Limb (tissue), 2 donors: ENCODE measurements at regions not wholly inside any gene's neighbourhood (a gene's known extent, or its start where the extent isn't known, plus 50 kb on each side); places are given as distances from the start of the nearest gene placed in this dataset.
"Not testable (repeated sequence)": the region's sequence is repeated elsewhere in the genome, so short reads cannot be mapped to it uniquely, and the experiment has no call there.

Experiments
- DNase-seq, 2 donors: peaks; one replicate each; pipeline ENCODE4 v3.0.0-alpha.2; 2016; ENCODE audit errors: extremely low spot score in 2 of 2

DNA sequence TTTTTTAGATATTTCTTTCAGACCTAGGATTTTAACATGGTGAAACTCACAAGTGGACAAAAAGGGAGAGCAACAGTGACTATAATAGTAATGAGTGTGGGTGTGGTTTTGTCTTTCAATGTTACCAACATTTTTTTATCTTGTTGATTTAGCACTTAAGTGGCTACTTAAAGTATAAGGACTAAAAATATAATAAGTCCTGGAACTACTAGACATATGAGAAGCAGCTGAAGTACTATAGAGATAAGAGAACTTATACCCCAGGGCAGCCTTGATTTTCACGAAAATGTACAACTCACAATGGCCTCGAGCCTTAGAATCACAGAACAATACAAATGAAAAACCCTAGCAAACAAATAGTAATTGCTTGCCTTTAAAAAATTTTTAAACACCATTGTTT, 1151.8 kb downstream of the TYW1 start:
- no peak for DNase-seq

DNA sequence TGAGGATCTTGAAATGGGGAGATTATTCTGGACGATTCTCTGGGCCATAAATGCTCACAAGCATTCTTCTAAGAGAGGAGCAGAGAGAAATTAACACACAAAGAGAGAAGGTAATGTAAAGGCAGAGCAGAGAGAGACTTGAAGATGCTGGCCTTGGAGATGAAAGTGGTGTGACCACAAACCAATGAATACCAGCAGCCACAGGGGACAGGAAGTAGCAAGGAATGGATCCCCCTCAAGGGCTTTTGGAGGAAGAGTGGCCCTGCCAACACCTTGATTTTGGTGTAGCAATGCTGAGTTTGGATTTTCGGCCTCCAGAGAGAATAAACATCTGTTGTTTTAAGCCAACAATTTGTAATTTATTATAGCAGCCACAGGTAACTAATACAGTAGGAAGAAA, 1155.6 kb downstream of the TYW1 start:
- no peak for DNase-seq

DNA sequence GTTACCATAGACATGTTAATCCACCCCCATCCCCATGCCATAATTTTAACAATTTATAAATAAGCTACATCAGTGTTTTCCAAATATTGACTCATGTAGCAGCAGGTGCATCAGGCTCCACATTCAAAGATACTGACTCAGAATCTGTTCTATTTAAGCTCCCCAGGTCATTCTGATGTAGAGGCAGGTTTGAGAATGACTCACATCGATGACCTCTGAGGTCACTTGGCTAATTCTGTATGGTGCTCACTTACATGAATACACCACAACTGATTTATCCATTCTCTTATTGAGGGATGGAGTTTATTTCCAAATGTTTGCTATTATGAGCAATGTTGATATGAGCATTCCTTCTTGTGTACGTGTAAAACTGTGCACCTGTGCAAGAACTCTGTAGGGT, 1159.0 kb downstream of the TYW1 start:
- DNase-seq: no peak

DNA sequence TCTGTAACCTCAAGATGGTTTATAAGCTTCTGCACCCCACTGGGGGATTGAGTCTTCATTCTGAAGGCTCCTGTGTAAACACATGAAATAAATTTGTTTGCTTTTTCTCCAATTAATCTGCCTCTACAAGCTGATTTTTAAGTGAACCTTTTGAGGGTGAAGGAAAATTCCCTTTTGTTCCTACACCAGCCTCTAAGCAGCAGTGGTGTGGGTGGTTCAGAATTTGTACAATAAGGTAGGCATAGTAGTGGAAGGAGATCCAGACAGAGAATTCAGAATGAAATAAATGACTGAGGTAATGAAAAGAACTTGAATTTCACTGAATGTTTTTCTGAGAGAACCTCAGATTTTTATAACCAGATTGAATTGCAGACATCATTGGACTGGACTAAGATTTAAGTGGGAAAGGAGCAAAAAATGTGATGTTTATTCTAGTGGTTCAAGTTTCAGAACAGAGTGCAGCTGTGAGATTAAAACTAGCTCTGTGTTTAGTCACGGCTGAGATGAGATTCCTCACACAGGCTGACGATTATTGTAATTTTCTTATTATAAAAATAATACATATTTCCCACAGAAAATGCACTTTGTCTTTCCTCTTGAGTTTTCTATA, 1162.2 kb downstream of the TYW1 start:
- DNase-seq: no peak

DNA sequence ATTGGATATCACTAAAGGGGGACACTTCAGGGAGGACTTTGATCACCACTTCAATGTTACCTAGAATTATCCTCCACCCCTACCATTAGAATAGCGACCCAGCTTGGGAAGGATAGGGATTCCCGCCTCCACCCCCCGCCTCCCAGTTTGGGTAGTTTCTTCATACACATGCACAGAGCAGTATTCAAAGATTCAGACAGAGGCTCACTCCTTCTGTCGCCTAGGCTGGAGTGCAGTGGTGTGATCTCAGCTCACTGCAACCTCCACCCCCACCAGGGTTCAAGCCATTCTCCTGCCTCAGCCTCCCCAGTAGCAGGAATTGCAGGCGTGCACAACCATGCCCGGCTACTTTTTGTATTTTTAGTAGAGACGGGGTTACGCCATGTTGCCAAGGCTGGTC, 1166.1 kb downstream of the TYW1 start:
- DNase-seq: no peak

DNA sequence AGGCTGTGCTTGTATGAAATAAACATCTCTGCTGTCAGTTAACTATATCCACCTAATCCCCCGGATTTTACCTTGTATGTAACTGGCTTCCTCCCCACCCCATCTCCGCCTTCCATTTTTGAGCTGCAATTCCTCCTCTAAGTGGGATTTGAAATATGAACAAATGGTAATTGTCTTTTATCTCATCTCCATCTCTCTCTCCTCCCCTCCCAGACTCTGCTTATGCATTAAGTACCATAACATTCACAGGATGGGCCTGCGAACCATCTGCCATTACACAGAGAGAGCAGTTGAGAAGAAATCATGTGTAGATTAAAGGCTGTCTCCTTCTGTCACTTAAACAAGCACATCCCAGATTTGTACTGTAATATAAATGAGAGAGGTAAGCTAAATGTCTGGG, 1169.9 kb downstream of the TYW1 start:
- DNase-seq: no peak

DNA sequence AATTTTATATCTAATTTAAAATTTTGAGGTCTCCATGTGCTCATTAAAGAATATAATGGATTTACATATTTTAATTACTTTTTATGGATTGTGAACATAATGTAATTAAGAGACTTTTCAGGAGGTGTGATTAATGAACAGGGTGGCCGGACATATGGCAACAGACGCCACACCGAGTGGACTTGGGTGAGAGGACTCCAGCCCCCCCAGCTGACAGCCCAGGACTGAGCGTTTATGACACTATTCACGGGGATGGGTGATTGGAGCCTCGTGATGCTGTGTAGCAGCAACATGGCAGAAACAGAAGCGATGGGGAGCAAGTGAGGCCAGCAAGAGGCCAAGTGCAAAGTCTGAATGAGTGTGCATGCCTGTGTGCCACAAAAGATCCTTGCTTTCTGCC, 1176.9 kb downstream of the TYW1 start:
- no peak for DNase-seq

DNA sequence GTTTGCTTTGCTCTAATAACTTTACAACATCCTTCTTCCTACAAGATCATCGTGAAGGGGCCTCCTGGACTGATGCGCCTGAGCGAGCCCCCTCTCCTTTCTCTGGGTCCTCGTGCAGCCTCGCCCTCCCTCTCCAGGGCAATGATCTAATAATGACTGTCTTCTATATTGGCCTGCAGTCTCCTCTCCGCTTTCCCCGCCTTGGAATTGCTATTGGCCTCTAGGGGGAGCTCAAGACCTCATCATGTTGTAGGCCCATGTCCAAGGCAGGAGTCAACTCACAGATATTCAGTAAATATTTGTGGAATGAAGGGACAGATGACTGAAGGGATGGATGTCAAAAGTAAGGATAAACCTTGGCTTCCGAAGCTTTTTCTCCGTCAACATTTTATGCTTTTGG, 1180.3 kb downstream of the TYW1 start:
- DNase-seq: peak; percentile 35 to 76

DNA sequence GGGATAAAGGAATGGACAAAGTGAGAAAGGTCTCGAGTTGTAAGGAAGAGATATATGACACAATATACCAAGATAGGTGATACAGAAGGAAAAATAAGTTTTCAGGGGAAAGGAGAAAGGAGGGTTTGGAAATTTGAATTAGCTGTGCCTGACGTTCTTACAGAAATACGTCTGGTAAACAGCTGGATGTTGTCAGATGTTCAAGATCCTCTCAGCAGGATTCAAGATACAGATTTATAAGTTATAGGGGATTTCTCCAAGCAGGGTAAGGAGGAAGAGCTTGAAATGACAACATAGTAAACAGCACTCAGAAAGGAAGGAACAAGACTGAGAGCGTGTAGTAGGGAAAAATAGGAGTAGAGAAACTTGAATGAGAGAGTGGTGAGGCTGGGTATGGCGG, 1184.1 kb downstream of the TYW1 start:
- no peak for DNase-seq

DNA sequence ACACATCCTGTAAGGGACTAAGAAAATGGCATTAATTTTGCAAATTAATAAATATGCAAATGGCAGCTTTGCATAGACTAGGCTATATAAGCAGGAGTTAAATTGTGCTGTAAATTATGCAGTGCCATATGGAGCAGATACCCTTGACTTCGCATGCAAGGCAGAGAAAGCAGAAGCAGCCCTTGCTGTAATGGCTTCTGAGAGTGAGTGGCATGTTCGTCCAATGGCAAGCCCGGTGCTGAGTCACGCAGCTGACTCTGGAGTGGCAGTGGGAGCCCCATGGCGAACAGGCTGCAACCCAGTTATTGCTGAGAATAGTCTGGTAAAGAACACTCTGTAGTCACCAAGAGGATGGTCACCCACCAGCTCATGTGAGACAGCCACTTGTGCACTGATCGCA, 1186.5 kb downstream of the TYW1 start:
- no peak for DNase-seq

DNA sequence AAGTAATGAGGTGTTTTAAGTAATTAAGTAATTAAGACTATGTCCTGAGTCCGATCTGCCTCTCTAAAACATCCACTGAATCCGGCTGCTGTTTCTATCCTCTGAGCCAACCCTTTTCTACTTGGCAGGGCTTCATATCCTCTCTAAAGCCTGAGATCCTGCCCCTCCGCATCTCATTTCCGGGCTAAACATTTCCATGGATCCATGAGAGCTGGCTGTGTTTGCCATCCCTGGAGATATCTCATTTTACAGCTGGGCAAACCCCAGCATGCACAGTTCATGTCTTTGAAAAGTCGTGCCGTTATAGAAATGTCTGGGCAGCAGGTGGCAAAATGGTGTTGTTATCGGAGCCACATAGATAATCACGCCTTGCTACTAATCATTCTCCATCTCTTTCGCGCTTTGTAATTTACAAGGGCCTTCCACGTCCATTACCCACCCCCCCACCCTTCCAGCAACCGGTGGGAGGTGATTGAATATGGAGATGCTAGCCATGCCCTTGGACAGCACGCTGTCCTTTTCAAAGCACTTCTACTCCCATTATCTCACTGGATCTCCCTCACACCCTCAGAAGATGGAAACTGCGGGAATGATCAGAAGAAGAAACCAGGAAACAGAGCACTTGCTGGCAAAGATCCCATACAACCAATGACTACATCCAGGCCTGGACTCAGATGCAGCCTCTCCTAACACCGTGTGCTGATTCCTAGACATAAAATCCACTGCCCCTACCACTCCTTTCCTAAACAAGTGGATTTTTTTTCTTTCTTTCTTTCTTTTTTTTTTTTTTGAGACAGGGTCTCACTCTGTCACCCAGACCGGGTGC, 1189.2 kb downstream of the TYW1 start:
- DNase-seq: peak; percentile 65 to 80

DNA sequence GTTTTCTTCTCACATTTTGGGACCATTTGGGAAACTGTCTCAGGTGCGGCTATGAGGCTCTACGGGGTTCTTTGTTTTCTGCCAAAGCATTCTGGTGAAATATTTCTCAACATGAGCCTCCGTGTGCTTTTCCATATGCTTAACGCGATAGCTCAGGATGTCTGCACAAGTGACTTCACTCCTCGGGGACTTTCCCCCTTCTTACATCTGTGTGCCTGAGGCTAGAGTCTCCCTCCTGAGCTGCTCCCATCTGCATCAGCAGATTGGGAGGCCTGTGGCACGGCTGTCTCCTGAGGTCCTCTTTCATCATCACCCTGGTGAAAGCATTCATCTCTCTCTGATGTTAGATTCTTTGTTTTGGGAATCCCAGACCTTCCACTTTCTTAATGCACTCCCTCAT, 1190.9 kb downstream of the TYW1 start:
- DNase-seq: no peak

DNA sequence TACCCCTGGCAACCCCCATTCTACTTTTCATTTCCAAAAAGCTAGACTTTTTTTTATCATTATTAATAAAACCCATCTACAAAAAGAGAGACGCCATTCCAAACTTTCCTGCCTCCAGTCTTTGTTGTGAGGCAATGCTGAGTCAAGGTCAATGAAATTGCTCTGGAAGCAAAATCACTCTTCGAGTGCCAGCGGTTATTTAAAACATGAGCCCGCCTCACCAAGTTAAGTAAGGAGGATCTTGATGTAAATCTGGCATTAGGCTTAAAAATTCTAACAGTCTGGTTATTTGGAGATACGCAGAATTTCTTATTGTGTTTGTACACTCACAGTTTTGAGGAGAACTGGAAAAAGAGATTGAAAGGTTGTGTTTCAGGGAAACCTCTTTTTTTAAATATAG, 1196.3 kb downstream of the TYW1 start:
- DNase-seq: no peak

DNA sequence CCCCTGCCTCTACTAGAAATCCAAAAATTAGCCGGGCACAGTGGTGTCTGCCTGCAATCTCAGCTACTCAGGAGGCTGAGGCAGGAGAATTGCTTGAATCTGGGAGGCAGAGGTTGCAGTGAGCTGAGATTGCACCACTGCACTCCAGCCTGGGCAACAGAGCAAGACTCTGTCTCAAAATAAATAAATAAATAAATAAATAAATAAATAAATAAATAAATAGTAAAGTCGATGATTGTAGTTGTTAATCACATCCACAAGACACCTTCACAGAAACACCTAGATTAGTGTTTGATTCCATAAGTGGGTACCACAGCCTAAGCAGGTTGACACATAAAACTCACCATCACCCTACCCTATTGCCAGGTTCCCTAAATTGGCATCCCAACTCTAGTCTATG, 1199.0 kb downstream of the TYW1 start:
- not testable (repeated sequence) for DNase-seq

DNA sequence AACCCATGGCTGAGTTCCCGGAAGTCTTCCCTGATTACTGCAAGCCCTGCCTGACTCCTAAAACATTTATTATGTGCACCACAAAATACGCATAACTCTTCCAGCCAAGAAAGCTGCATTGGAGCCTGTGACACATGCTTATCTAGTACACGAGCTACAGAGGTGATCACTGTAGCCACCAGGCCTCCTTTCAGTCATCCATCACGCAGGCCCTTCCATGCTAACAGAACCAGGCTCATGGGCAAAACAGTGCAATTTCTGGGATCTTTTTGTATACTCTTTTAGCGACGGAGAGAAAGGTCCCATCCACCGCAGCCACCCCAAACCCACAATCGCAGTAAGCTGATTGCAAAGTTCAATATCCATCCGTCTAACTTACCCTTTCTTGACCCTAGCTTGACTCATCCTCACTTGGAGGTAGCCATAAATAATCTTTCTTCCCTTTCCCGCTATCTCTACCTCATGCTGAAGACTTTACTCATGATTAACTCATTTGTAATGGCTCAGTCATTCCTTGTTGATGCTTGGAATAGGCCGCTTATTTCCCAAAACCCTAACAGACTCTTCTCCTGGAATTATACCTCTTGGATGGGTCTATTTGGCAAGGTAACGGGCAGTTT, 1203.5 kb downstream of the TYW1 start:
- no peak for DNase-seq

DNA sequence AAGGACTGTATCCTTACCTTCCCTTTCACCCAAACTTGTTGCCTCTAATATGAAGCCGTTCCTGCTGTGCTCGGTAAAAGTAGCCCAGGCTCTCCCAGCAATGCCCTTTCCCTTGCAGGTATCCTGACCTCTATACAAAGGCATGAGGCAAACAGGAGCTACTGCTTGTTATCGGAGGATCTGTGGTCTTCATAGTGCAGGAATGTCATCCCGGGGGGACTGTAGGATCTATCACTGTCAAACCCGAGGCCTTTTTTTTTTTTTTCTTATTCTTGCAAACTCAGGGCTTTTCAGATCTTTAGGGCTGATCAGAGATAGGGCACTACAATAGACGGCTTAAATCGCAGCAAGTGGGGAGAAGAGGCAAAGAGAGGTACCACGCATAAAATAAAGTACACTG, 1206.6 kb downstream of the TYW1 start:
- no peak for DNase-seq

DNA sequence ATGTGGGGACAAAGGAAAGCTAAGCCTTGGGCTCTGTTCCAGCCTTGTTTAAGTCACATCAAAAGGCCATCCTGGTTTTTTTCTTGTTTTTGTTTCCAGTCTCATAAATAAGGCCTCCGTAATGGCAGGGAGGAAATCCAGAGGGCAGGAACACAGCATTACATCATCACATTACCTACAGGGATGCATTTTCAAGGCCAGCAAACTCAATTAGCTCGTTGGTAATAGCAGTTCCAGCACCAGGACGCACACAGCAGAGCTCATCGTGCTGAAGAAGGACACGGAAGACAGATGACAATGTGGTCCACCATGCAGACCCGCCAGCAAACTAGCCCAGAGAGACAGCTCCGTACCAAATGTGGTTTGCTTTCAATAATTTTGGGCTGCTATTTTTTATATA, 1209.2 kb downstream of the TYW1 start:
- DNase-seq: no peak

DNA sequence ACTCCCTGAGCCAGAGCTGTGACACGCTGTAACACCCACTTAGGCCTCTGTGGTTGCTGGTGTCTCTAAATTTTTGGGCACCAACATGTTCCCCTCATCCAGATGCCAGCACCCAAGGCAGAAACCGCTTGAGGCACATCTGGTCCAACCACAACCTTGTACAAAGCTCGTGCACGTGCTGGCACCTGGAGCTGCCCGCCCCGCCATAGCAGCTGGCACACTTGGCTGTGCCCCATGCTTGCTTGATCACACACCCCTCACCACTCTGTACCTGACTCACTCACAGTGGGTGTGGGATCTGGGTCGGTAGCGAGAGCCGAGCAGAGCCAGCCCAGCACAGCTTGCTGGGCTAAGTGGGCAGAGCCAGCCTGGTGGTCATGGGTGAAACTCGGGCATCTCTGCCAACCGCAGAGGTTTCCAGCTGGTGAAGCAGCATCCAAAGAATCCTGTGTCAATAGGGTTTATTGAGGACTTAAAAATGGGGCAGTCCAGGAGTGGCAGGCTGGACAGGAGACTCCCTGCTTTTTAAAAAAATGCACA, 1210.4 kb downstream of the TYW1 start:
- DNase-seq: no peak

DNA sequence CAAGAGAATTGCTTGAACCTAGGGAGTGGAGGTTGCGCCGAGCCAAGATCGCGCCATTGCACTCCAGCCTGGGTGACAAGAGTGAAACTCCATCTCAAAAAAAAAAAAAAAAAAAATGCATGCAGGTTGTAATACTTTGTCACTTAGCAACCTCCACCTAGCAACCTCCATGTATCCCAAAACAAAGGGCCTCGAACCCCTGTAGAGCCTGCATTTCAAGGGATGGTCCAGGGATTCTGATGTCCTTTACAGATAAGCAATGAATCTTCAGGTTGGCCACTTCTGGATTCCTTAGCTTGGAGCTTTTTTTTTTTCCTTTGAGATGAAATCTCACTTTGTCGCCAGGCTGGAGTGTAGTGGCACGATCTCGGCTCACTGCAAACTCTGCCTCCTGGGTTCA, 1211.0 kb downstream of the TYW1 start:
- no peak for DNase-seq

DNA sequence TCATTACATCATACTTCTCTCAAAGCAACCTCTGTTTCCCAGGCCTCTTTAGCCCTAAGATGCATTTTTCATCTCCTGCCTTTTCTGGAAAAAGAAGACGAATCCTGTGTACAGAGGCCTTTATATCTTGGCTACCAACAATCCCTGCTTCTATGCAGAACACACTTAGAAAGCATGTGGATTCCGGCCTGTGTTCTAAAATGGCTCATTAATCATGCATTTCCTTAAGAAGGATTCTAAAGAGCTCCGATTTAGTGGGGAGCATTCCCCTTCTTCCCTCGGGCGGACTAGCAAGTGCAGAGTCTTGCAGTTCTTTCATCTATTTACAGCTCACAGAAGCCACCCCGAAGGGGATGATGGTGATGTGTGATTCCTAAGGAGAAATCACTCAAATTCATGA, 1212.9 kb downstream of the TYW1 start:
- DNase-seq: no peak

DNA sequence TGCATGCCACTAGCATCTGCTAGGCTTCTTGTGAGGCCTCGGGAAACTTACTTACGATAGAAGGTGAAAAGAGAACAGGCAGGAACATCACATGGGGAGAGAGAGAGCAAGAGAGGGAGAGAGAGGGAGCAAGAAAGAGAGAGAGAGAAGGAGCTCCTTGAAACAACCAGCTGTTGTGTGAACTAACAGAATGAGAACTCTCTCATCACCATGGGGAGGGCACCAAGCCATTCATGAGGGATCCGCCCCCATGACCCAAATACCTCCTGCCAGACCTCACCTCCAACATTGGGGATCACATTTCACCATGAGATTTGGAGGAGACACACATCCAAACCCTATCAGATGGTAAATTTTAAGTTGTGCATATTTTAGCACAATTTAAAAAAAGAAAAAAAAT, 1217.2 kb downstream of the TYW1 start:
- no peak for DNase-seq

DNA sequence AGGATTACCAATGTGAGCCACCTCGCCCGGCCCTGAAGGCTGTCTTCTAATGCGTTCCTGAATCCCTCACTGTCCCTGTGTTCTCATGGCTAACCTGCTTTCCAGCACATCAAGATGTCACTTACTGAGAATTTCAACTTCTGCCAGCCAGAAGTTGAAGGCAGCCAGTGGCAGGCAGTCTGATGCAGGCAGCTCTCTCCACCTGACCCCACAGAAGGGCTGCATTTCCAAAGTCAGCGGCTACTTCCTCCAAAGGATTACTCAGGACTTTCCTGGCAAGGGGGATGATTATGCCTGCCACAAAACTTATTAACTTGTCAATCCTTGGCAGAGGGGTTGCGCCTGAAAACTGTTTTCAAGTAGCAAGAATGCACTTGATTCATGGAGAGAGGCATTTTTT, 1219.4 kb downstream of the TYW1 start:
- peak; percentile 24 to 37 for DNase-seq

DNA sequence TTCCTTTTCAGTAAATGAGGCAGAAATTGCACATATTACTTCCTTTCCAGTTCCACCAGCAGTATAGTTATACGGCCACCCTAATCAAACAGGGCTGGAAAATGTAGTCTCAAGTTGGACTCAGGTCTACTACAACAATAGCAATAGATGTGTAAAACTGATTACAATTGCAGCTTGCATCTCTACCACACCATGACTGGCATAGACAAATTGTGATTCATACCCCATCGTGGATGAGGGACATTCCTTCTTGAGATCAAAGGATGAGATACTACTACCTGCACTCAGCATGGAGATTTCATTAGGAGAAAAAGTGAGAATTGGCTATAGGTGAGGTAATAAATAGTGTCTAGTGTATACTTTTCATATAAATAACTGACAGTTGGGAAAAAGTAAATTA, 1220.8 kb downstream of the TYW1 start:
- DNase-seq: no peak
